ENCODE measurements at regions not wholly inside any gene's neighbourhood (a gene's known extent, or its start where the extent isn't known, plus 50 kb on each side); places are given as distances from the start of the nearest gene placed in this dataset.

DNA sequence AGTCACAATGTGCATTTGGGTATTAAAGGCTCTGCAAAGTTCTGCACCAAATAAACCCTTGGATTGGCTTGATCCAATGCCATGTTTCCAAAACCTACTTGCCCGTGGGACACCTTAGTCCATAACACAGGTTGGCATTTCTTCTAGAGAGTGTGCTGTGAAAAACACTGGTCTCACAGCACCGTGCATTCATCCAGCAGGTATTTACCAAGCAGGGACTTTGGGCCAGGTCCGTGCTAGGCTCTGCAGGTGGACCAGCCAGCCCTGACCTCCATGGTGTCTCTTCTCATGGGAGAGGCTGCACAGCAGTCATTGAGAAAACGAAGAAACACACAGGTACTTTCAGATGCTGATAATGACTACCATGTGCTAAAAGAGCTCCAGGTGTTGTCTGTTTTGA, 112.6 kb downstream of the CDH26 start:
- no peaks in the 10 kb centered on the region for H3K9me3 Mint-ChIP-seq (ENCODE audit: unreplicated experiment)
- H3K4me1 Mint-ChIP-seq (ENCODE audit: unreplicated experiment): peaks cover 3% of the 10 kb centered on the region
- no peak overlapping the region for H3K4me3 Mint-ChIP-seq (ENCODE audit: unreplicated experiment)
- DNase-seq (ENCODE audit: extremely low spot score, unreplicated experiment): no peak
- TF ChIP-seq, protein P1, sequence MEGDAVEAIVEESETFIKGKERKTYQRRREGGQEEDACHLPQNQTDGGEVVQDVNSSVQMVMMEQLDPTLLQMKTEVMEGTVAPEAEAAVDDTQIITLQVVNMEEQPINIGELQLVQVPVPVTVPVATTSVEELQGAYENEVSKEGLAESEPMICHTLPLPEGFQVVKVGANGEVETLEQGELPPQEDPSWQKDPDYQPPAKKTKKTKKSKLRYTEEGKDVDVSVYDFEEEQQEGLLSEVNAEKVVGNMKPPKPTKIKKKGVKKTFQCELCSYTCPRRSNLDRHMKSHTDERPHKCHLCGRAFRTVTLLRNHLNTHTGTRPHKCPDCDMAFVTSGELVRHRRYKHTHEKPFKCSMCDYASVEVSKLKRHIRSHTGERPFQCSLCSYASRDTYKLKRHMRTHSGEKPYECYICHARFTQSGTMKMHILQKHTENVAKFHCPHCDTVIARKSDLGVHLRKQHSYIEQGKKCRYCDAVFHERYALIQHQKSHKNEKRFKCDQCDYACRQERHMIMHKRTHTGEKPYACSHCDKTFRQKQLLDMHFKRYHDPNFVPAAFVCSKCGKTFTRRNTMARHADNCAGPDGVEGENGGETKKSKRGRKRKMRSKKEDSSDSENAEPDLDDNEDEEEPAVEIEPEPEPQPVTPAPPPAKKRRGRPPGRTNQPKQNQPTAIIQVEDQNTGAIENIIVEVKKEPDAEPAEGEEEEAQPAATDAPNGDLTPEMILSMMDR (IDR thresholded peaks at IDR 0.05): no peak
- peaks cover 49% of the 10 kb centered on the region for H3K27me3 Mint-ChIP-seq (ENCODE audit: unreplicated experiment)
- no peaks in the 10 kb centered on the region for H3K36me3 Mint-ChIP-seq (ENCODE audit: unreplicated experiment)
- H3K27ac Mint-ChIP-seq (ENCODE audit: unreplicated experiment): no peak overlapping the region

DNA sequence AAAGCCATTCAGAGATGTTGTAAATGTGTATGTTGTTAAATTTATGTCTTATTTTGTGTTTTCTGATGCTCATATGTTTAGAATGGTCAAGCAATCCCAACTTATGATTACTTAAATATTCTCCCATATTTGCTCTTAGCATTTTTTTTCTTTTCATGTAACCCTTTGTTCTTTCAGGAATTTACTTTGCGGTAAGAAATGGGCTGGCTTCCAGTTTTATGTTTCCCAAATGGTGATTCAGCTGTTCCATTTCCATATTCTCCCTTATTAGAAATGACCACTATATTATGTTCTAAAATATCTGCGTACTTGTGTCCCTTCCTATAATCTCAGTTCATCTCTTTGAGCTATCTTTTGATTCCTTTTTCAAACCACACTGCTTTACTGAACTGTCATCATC, 113.7 kb downstream of the CDH26 start:
- no peak for DNase-seq (ENCODE audit: extremely low spot score, unreplicated experiment)
- Mint-ChIP-seq H3K27me3 (ENCODE audit: unreplicated experiment) (peaks cover 48% of the 10 kb centered on the region), H3K4me1 (ENCODE audit: unreplicated experiment) (peaks cover 3% of the 10 kb centered on the region), H3K9me3 (ENCODE audit: unreplicated experiment) (no peaks in the 10 kb centered on the region), H3K27ac (ENCODE audit: unreplicated experiment) (no peak overlapping the region), H3K4me3 (ENCODE audit: unreplicated experiment) (no peak overlapping the region), H3K36me3 (ENCODE audit: unreplicated experiment) (no peaks in the 10 kb centered on the region)
- TF ChIP-seq, protein P1 (IDR thresholded peaks at IDR 0.05): no peak

DNA sequence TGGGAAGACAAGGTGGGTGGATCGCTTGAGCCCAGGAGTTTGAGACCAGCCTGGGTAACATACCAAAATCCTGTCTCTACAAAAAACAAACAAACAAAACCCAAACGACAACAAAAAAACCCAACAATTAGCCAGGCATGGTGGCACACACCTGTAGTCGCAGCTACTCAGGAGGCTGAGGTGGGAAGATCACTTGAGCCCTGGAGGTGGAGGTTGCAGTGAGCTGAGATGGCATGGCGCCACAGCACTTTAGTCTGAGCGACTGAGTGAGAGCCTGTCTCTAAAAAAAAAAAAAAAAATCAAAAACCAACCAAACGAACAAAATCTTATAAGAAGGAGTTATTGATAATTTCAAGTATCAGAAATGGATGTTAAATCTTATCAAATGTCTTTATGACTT, 114.9 kb downstream of the CDH26 start:
- no peak overlapping the region for H3K4me3 Mint-ChIP-seq (ENCODE audit: unreplicated experiment)
- DNase-seq (ENCODE audit: extremely low spot score, unreplicated experiment): no peak
- H3K36me3 Mint-ChIP-seq (ENCODE audit: unreplicated experiment): no peaks in the 10 kb centered on the region
- peaks cover 3% of the 10 kb centered on the region for H3K4me1 Mint-ChIP-seq (ENCODE audit: unreplicated experiment)
- TF ChIP-seq, protein P1 (IDR thresholded peaks at IDR 0.05): no peak
- peaks cover 50% of the 10 kb centered on the region for H3K27me3 Mint-ChIP-seq (ENCODE audit: unreplicated experiment)
- no peaks in the 10 kb centered on the region for H3K9me3 Mint-ChIP-seq (ENCODE audit: unreplicated experiment)
- no peak overlapping the region for H3K27ac Mint-ChIP-seq (ENCODE audit: unreplicated experiment)

DNA sequence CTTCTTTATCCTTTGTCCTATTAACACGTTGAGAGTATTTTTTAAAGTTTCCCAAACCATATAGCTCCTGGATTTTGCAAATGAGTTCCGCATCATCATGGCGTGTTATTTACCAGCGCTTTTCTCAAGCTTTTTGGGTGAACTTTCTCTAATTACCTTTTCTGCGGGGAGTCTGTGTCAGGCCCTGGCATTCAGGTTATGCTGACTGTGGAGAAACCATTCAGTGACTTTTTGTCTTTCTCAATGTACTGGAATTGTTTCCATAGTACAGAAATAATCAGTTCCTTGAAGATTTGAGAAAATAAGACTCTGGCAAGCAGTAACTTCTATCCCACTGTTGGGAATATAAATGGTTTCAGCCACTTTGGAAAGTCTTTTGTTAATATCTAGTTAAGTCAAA, 115.3 kb downstream of the CDH26 start:
- TF ChIP-seq, protein P1 (IDR thresholded peaks at IDR 0.05): no peak
- Mint-ChIP-seq H3K36me3 (ENCODE audit: unreplicated experiment) (no peaks in the 10 kb centered on the region), H3K4me1 (ENCODE audit: unreplicated experiment) (peaks cover 3% of the 10 kb centered on the region), H3K27me3 (ENCODE audit: unreplicated experiment) (peaks cover 45% of the 10 kb centered on the region), H3K27ac (ENCODE audit: unreplicated experiment) (no peak overlapping the region), H3K9me3 (ENCODE audit: unreplicated experiment) (no peaks in the 10 kb centered on the region), H3K4me3 (ENCODE audit: unreplicated experiment) (no peak overlapping the region)
- no peak for DNase-seq (ENCODE audit: extremely low spot score, unreplicated experiment)

DNA sequence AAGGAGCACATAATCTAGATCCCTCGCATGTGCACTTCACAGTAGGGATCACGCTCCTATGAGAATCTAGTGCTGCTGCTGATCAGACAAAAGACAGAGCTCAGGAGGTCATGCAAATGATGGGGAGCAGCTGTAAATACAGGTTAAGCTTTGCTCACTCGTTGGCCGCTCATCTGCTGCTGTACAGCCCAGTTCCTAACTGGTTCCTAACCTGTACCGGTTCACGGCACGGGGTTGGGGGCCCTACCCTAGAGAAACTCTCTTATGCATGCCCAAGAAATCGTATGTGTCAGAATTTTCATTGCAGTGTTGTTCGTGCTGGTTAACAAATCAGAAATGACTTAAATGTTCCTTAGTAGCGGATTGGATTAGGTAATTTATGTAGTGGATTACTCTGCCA, 116.1 kb downstream of the CDH26 start:
- H3K4me3 Mint-ChIP-seq (ENCODE audit: unreplicated experiment): no peak overlapping the region
- peaks cover 3% of the 10 kb centered on the region for H3K4me1 Mint-ChIP-seq (ENCODE audit: unreplicated experiment)
- no peak overlapping the region for H3K27ac Mint-ChIP-seq (ENCODE audit: unreplicated experiment)
- H3K36me3 Mint-ChIP-seq (ENCODE audit: unreplicated experiment): no peaks in the 10 kb centered on the region
- no peak for DNase-seq (ENCODE audit: extremely low spot score, unreplicated experiment)
- no peaks in the 10 kb centered on the region for H3K9me3 Mint-ChIP-seq (ENCODE audit: unreplicated experiment)
- peaks cover 43% of the 10 kb centered on the region for H3K27me3 Mint-ChIP-seq (ENCODE audit: unreplicated experiment)
- TF ChIP-seq, protein P1 (IDR thresholded peaks at IDR 0.05): no peak
